ENCODE measurements at regions not wholly inside any gene's neighbourhood (a gene's known extent, or its start where the extent isn't known, plus 50 kb on each side); places are given as distances from the start of the nearest gene placed in this dataset.
A peak's percentile ranks its signal among the peaks of the same experiment; 100 is the strongest.
"Not testable (repeated sequence)": the region's sequence is repeated elsewhere in the genome, so short reads cannot be mapped to it uniquely, and the experiment has no call there.

GRCh38 chr21:15203740-15204139 lies 138.9 kb upstream of the NRIP1 start:
- DNase-seq = no peak

GRCh38 chr21:15204140-15204969 lies 139.6 kb upstream of the NRIP1 start:
- no peak for DNase-seq

GRCh38 chr21:15204970-15205286 lies 140.1 kb upstream of the NRIP1 start:
- DNase-seq = no peak

GRCh38 chr21:15206514-15206913 lies 141.7 kb upstream of the NRIP1 start:
- DNase-seq = no peak

GRCh38 chr21:15207231-15207630 lies 142.4 kb upstream of the NRIP1 start:
- DNase-seq = no peak

- DNase-seq = no peak
Measured at GRCh38 chr21:15207635-15208370, 143.0 kb upstream of the NRIP1 start.

GRCh38 chr21:15208786-15209185 lies 144.0 kb upstream of the NRIP1 start:
- DNase-seq = no peak

- no peak for DNase-seq
Measured at GRCh38 chr21:15209224-15209623, 144.4 kb upstream of the NRIP1 start.

- DNase-seq = no peak
Measured at GRCh38 chr21:15210235-15210678, 145.5 kb upstream of the NRIP1 start.

GRCh38 chr21:15211491-15212133 lies 146.8 kb upstream of the NRIP1 start:
- no peak for DNase-seq

- no peak for DNase-seq
Measured at GRCh38 chr21:15212206-15212605, 147.4 kb upstream of the NRIP1 start.

- DNase-seq = not testable (repeated sequence)
Measured at GRCh38 chr21:15218476-15218875, 153.7 kb upstream of the NRIP1 start.

GRCh38 chr21:15219039-15219438 lies 154.2 kb upstream of the NRIP1 start:
- no peak for DNase-seq

GRCh38 chr21:15219894-15220293 lies 155.1 kb upstream of the NRIP1 start:
- DNase-seq = no peak

GRCh38 chr21:15221799-15222386 lies 157.1 kb upstream of the NRIP1 start:
- DNase-seq = peak in 1 of 56 donors; percentile 6

GRCh38 chr21:15222707-15223106 lies 157.9 kb upstream of the NRIP1 start:
- DNase-seq = no peak

- DNase-seq = no peak
Measured at GRCh38 chr21:15224346-15225086, 159.7 kb upstream of the NRIP1 start.

- no peak for DNase-seq
Measured at GRCh38 chr21:15227919-15228318, 163.1 kb upstream of the NRIP1 start.

- DNase-seq = no peak
Measured at GRCh38 chr21:15229390-15229789, 164.6 kb upstream of the NRIP1 start.

- DNase-seq = no peak
Measured at GRCh38 chr21:15233611-15234010, 168.8 kb upstream of the NRIP1 start.

GRCh38 chr21:15236111-15236510 lies 171.3 kb upstream of the NRIP1 start:
- no peak for DNase-seq
